Tibial nerve (tissue), 3 donors: ENCODE measurements at regions not wholly inside any gene's neighbourhood (a gene's known extent, or its start where the extent isn't known, plus 50 kb on each side); places are given as distances from the start of the nearest gene placed in this dataset.

Source experiments
- CTCF ChIP-seq, 5 experiments: fragments of 200-600 bp in 3 of 5; fragments of 450-650 bp in 2 of 5; sonication (generic) in 3 of 5; IDR thresholded peaks; one replicate each; pipeline ENCODE4 v1.5.1; 2016 to 2019; ENCODE audit warnings: antibody characterized with exemption in 5 of 5, mild to moderate bottlenecking in 3 of 5, moderate library complexity in 2 of 5
- POLR2A ChIP-seq, 2 donors: fragments of 450-650 bp; IDR thresholded peaks; one replicate each; pipeline ENCODE4 v1.6.1; 2017; ENCODE audit warnings: antibody characterized with exemption in 2 of 2, mild to moderate bottlenecking in 2 of 2, moderate library complexity in 2 of 2

GRCh38 chr5:147095740-147096139, 139.1 kb upstream of the STK32A start:
- TF ChIP-seq POLR2A (IDR thresholded peaks at IDR 0.05), result no peak
- no peak for TF ChIP-seq CTCF (IDR thresholded peaks at IDR 0.05)
